ENCODE measurements at regions not wholly inside any gene's neighbourhood (a gene's known extent, or its start where the extent isn't known, plus 50 kb on each side); places are given as distances from the start of the nearest gene placed in this dataset.
"Not testable (repeated sequence)": the region's sequence is repeated elsewhere in the genome, so short reads cannot be mapped to it uniquely, and the experiment has no call there.

DNA sequence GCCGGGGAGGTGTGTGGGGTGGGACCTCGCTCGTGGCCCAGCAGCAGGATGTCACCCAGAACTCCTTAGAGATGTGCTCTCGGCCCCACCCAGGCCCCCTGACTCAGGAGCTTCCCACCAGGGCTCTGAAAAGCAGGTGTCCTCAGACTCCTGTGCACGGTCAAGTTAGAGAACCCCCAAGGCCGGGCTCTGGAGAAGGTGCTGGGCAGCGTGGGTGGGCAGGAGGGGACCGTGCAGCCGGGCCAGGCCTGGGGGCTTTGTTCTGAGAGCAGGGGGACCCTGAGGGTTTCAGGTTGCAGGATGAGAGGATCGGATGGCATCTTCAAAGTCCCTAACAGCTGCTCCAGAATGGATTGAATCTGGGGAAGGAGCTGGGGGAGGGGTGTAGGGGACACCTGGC is 164.4 kb upstream of the CIBAR2 start:
- no peak for DNase-seq (ENCODE audit: low spot score)

DNA sequence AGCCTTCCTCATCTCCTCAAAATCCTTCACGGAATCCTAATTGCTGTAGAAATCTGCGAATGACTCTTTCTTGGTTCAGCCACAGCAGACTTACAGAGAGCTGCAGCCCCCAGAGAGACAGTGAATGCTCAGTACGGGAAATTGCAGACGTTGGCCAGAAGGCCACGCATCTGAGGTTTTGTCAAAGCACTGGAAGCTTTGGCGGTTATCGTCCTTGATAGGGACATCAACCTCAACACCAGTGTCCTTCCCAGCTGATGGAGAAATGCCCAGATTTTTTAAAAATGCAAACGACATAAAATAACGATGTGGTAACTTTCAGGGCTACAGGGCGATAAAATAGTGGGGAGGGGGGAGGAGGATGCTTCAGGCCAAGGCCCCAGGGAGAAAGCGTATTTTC is 166.6 kb upstream of the CIBAR2 start:
- no peak for DNase-seq (ENCODE audit: low spot score)

DNA sequence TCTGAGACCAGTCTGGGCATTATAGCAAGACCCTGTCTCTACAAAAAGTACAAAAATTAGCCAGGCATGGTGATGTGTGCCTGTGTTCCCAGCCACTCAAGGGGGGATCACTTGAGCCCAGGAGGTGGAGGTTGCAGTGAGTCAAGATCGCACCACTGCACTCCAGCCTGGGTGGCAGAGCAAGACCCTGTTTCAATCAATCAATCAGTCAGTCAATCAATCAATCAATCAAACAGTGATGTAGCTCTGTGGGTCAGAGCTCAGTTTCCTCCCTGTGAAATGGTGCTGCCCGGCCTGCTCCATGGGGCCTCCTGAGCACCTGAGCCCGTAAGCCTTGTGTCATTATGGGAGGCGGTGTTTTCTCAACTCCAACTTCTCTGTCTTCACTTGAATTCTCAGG is 167.1 kb upstream of the CIBAR2 start:
- DNase-seq (ENCODE audit: low spot score), result no peak

DNA sequence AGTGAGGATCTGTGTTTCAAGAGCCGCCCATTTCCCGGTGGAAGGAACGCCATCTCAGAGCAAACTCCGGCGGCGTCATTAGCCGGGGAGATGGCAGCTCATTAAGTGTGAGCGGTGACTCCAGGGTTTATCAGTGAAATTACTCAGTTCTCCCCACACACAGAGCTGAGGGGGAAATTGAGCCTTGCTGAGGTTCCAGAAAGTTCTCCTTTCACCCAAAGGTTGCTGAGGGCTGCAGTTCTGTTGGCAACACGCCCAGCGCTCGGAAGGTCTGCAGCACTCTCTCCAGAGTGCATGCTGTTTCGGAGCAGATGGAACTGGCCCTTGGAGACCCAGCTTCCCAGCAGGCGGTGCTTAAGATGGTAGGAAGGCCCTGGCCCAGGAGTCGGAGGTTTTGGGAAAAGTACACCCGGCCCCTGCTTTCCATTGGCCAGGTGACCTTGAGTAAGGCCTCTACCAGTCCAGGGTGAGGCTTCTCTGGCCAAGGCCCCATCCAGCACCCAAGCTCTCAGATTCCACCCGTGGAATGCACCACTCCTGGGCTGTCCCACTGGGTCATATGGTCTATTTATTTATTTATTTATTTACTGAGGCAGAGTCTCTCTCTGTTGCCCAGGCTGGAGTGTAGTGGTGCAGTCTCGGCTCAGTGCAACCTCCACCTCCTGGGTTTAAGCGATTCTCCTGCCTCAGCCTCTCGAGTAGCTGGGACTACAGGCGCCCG is 167.7 kb upstream of the CIBAR2 start:
- no peak for DNase-seq (ENCODE audit: low spot score)

DNA sequence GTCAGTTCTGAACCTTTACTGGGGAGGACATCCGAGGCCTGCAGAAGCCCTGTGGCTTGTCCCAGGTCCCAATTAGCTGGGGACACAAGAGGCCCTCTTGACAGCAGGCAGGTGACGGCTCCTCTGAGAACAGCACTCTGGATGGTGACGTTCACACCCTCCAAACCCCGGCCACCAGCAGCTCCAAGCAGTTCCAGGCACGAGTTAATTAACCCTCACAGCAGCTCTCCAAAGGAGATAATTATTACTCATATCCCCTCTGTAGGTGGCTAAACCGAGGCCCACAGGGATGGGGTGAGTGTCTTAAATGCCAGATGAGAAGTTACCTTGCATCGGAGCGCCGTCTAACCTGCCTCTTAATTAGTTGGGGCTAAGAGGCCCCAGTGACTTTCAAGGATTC is 168.9 kb upstream of the CIBAR2 start:
- no peak for DNase-seq (ENCODE audit: low spot score)

DNA sequence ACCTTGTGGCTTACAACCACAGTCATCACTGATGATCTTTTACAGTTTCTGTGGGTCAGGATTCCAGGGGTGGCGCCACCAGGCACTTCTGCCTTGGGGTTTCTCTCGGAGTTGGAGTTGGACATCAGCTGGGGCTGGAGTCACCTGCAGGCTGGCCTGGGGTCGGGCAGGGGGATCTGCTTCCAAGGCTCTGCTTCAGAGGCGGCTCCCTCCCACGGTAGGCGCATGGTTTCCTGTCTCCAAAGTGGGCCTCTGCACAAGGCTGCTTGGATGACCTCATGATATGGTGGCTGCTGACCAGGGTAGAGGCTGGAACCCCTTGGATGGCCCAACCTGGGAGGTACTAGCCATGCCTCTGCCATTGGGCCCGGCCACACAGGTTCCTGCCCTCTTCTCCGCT is 170.6 kb upstream of the CIBAR2 start:
- no peak for DNase-seq (ENCODE audit: low spot score)

DNA sequence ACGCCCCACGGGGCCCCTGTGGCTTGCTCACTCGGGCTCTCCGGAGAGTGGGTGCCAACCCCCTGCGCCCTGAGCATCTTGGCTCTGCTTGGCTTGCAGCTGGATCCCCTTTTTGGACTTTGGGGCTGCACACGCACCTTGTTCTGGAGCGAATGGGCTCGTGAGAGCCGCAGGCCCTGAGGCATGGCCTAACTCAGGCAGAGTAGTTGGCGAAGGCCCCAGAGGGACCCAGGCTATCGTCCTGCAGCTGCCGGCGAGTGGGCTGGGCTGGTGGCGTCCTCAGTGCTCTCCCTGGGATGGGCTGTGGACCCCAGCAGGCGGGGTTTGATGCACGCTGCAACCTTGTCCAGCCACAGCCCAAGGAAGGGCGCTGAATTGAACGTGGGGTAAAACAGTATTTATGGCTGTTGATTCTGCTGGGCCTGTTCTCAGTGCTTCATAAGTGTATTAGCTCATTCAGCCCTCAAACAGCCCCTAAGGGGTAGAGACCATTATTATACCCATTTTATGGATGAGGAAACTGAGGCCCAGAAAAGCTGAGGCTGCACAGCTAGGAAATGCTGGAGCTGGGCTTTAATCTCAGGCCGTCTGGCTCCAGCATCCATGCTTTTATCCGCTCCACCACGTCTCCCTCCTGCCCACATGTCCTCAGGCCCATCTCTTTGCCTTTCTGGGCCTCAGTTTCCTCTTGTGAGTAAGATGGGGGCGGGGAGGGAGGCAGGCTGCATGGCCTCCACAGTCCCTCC is 171.2 kb upstream of the CIBAR2 start:
- no peak for DNase-seq (ENCODE audit: low spot score)

DNA sequence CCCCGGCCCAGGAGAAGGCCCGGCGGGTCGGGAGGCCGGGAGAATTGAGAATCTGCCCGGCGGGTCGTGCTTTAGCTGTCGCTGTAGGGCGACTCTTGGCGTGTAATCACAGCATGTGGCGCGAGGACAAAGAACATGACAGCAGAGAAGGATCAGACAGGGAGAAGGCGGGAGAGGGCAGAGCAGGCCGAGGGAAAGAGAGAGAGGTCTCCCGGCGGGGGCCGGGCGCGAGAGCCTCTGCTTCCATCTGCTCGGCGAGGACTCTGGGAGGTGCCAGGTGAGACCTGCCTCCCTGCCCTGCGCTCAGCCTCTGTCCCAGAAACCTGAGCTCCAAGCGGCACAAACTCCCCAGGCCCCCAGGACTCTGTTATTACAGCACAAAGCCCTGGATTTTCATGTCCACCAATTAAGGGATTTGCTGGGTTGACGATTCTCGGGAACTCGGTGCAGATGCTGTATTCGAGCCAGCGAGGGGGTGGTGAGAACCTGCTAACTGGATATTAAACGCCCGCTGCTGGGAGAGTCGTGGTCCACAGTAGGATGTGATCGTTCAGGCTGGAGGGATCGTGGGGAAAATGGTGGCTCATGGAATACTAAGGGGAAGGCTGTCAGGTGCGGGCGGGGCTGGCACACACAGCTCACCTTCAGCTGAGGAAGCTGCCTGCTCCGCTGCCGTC is 172.0 kb upstream of the CIBAR2 start:
- DNase-seq (ENCODE audit: low spot score), result no peak

DNA sequence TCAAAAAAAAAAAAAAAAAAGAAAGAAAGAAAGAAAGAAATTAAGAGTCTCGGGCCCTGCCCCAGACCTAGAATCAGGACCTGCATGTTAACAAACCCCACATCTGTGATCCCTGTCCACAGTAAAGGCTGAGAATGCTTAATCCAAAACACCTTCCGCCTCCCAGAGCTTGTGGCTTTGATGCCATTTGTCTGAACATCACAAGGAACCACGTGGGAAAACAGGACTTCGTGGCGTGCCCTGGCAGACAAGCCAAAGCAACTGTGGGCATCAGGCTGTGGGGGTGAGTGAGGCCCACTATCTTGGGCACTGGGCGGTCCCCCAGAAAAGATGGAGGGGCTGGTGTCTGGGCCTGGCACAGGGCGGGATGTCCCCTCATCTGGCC is 173.4 kb upstream of the CIBAR2 start:
- DNase-seq (ENCODE audit: low spot score), result no peak

DNA sequence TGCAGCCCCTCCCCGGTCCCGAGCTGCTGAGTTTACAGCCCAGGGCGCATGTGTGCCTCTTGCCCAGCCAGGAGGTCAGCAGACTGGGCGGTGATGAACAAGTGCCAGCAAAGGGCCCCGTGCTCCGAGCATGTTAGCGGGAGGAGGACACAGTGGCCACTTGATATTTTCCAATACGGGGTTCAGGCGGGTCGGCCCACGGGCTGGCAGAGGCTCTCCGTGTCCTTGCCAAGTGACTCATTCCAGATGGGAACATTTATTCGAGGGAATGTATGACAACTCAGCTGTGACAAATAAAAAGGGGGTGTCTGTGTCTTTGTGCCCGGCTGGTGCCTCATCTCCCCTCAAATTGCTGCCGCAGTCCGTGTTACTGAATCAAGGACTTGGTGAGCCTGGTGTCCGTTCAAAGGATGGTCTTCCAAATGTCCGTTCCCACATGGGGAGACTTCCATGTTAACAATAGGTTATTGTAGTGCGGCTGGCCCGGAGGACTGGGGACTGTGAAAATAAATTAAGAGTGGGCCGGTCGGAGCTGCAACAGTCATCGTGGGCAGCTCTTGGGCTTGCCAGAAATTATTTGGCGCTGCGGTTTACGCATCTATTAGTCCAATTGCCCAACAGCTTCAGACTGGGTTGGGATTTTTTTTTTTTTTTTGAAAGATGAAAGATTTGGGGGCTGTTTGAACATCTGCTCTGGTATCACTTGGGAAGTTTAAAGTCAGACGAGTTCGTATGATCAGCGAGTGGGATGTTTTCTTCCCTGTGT is 174.0 kb upstream of the CIBAR2 start:
- DNase-seq (ENCODE audit: low spot score), result no peak

DNA sequence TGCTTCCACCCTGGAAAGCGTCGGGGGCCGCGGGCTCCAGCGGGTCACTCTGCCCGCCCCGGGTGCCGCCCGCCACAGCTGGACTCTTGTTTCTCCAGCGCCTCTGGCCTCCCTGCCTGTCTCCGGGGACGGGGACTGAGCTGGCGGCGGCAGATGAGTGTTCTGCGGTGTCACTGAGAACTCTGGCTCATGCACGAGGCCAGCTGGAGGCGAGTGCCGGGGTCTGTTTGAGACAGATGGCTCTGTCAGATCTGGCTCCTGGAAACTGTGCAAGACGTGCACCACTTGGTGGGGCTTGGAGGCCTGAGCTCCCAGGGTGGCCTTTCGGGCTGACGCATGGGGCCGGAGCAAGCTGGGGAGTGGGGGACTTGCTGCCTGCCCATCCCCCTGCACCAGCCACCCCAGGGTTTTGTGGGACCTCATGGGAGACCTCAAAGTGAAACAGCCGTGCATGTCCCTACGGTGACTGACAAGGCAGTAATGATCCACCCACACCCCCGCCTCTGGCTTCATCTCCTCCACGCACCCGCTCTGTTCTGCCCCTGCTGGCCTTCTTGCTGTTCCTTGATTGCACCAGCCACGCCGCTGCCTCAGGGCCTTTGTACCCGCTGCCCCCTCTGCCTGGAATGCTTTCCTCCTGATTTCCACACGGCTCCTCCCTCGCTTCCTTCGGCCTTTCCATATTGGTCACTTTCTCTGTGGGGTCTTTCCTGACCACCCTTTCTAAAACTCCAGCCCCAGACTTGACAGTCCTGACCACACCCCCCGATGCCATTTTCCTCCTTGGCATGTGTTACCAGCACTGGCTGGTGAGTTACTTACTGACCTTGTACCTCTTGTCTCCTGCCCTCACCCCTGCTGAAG is 174.9 kb upstream of the CIBAR2 start:
- DNase-seq (ENCODE audit: low spot score), result no peak

DNA sequence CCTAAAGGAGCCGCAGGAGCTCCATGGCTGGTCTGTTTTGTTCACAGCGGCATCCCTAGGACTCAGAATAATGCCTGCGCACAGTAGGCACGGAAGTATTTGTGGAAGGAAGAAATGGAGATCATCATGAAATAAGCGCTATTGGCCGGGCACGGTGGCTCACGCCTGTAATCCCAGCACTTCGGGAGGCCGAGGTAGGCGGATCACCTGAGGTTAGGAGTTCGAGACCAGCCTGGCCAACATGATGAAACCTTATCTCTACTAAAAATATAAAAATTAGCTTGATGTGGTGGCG is 175.5 kb upstream of the CIBAR2 start:
- DNase-seq (ENCODE audit: low spot score), result not testable (repeated sequence)

DNA sequence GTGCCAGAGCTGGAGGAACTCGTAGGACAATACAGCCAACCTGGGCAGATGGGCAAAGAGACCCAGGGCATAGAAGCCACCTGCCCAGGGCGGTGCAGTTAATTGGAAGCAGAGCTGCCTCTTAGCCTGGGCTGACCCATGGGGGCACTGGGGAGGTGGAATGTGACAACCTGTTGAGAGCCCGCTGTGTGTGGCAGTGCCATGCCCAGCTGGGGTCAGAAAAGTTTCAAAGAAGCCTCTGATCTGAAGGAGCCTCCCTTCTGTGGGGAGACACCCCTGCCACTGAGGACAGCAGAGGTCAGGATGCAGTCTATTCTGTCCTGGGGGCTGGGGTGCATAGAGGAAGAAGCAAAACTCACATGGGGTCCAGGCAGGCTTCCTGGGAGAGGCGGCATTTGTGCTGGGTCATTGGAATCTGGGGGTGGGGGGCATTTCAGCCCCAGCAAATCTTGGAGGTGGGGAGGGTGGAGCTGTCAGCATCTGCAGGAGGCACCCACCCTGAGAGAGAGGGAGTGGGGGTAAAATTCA is 176.1 kb upstream of the CIBAR2 start:
- DNase-seq (ENCODE audit: low spot score), result no peak

DNA sequence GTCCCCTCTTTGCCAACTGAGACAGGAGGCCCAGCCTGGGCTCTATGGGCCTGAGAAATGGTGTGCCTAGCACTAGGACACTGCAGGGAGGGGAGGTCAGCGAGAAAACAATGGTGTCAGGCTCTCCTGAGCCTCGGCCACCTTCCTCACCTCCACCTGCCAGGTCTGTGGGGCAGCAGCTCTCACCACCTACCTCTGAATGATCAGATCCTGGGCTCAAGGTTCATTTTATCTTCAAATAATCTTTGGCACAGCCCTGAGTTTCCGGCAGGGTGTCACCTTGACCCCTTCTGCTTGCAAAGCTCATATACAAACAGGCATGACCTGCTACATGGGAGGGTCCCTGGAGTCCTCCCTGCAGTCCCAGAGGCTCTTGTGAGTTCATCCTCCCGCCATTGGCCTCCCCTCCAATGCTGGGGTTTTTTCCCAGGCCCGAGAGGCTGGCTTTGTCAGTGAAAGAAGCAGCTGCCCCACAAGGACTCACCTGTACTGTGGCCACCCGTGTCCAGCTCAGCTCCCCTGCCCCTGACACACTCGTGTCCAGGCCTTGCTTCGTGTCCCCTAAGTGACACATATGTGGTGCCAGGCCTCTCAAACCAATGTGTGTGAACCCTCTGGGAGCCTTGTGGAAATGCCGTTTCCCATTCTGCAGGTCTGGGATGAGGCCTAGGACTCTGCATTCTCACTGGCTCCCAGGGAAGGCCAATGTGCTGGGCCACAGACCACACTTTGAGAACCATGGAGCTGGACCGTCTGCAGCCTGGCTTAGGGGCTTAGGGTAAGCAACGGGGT is 176.8 kb upstream of the CIBAR2 start:
- no peak for DNase-seq (ENCODE audit: low spot score)

DNA sequence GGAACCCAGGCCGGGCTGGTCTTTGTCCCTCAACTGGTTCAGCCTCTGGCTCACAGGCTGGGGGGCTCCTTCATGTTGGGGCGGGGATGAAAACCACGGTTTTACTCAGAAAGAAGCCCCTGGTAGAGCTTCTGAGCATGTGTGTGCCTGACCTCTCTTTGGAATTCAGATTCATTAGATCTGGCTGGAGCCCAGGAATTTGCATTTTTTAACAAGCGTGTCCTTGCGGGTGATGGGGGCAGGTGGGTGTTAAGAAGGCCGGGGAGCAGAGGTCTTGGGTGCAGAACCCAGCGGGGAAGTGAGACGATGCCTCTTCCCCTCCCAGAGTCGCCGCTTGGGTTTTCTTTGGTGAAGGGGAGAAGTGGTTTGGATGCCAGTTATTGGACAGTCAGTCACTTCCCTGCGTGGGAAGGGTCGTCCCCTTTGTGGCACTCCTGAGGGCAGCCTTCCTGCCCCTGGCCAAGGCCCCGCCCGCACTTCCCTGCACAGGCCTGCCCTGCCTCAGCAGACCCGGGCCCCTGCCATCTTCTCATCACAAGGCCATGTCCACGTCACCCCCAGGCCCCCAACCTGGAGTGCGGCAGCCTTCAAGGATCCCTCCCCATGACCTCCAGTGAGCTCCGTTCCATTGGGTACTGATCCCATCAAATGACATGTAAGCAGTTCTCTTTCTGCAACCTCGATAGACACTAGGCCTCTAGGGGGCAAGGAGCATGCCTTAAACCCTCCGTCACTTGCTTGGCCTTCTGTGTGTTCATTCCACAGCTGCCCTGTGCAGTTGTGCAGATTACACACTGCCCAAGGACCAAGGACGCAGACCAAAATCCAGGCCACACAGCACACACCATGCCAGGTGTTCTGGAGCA is 177.7 kb upstream of the CIBAR2 start:
- DNase-seq (ENCODE audit: low spot score), result no peak

DNA sequence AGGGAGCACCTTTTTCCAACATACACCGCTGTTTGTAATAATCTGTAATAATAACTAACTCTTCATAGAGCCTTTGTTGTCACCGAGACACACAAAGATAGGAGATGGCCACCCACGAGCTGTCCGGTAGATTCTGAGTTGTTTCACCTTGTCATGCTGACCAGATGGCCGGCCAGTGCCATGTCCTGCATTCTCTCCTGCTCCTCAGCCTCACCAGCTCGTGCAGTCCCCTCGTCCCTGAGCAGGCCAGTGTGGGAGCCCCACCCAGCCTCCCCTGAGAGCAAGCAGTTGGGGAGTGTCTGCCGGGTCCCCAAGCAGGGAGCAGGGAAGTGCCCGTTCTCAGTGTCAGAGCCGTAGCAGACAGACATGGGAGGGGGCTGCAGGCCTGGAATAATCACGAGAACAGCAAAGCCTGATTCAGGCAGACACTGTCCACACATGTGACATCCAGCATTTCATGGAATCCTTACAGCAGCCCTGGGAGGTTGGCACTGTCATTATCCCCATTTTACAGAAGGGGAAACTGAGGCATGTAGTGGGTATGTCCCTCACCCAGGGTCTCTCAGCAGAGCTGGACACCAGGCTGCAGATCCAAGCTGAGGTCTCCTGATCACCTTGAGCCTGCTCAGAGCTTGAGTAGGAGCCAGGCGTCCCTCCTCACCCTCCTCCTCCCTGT is 178.5 kb upstream of the CIBAR2 start:
- DNase-seq (ENCODE audit: low spot score), result no peak

DNA sequence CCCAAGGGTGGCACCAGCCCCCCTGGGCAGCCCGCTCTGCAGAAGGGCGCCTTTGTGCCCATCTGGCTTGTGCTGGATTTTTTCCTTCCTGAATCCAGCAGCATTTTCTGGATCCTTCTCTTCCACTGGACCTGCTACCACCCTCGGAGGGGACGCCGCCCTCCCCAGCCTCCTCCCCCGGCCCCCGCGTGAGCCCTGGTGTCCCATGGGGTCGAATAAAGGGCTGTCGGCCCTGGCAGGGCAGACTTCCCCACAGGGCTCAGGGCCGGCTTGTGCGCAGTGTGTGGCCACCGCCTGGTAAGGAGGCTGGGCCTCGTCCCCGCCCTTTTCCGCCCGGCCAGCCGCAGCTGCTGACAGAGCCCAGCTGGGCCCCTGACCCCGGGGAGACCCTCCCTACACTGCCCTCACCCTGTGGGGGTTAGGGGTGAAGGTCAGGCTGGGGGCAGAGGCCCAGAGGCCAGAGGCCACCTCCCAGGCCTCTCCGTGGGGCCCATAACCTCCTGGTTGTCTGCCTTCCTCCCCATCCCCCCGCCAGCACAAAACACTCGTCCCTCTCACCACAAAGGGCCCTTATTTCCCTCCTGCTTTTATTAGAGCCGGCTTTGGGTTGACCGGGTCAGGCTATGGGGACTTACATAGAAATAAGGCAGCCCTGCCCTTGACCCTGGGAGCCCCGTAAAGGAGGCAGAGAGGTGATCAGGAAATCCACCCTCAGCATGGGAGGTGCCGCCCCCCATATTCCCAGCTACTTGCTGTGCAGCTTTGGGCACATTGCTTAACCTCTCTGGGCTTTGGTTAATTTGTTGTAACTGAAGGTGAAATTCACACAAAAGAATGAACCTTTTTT is 179.3 kb upstream of the CIBAR2 start:
- no peak for DNase-seq (ENCODE audit: low spot score)

DNA sequence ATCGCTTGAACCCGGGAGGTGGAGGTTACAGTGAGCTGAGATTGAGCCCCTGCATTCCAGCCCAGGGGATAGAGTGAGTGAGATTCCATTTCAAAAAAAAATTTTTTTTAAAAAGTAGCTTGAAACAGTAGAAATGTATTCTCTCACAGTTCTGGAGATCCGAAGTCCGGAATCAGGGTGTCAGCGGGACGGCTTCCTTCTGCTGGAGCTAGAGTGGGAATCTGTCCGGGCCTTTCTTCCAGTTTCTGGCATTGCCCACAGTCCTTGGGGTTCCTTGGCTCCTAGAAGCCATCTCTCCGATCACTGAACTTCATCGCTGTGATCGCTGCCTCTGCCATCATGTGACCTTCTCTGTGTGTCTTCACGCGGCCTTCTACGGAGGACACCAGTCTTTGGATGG is 181.2 kb upstream of the CIBAR2 start:
- DNase-seq (ENCODE audit: low spot score), result no peak

Measured in hematopoietic multipotent progenitor cell treated with erythropoietin and hydrocortisone succinate and interleukin-3 and kit ligand, for 15 days (in vitro differentiated cells).